HG03442 (cell line): ENCODE measurements at regions not wholly inside any gene's neighbourhood (a gene's known extent, or its start where the extent isn't known, plus 50 kb on each side); places are given as distances from the start of the nearest gene placed in this dataset.

Experiments used
- ATAC-seq: cut with Tn5 transposase; IDR thresholded peaks from one replicate; pipeline ENCODE4 v1.9.1; 2021; ENCODE audit warnings: mild to moderate bottlenecking, moderate library complexity; ENCODE audit not compliant: unreplicated experiment

GRCh38 chr9:118987167-118987566, 382.1 kb downstream of the BRINP1 start:
- ATAC-seq = no peak

- no peak for ATAC-seq
These were observed 378.3 kb downstream of the BRINP1 start for GRCh38 chr9:118990949-118991348.

- ATAC-seq = no peak
These were observed 377.6 kb downstream of the BRINP1 start for GRCh38 chr9:118991366-118992285.

- ATAC-seq = no peak
These were observed 376.1 kb downstream of the BRINP1 start for GRCh38 chr9:118992813-118993794.

GRCh38 chr9:118993965-118994364, 375.3 kb downstream of the BRINP1 start:
- ATAC-seq = no peak

GRCh38 chr9:119002491-119002890, 366.7 kb downstream of the BRINP1 start:
- no peak for ATAC-seq

- ATAC-seq = no peak
These were observed 366.0 kb downstream of the BRINP1 start for GRCh38 chr9:119003201-119003611.

GRCh38 chr9:119003882-119004617, 365.2 kb downstream of the BRINP1 start:
- ATAC-seq = no peak

GRCh38 chr9:119004618-119004990, 364.6 kb downstream of the BRINP1 start:
- no peak for ATAC-seq

GRCh38 chr9:119005162-119005561, 364.1 kb downstream of the BRINP1 start:
- no peak for ATAC-seq

- ATAC-seq = no peak
These were observed 360.0 kb downstream of the BRINP1 start for GRCh38 chr9:119009249-119009648.

- ATAC-seq = no peak
These were observed 349.0 kb downstream of the BRINP1 start for GRCh38 chr9:119020284-119020683.

- ATAC-seq = no peak
These were observed 348.4 kb downstream of the BRINP1 start for GRCh38 chr9:119020730-119021333.

GRCh38 chr9:119026120-119026519, 343.1 kb downstream of the BRINP1 start:
- ATAC-seq = no peak

GRCh38 chr9:119027901-119028699, 341.1 kb downstream of the BRINP1 start:
- no peak for ATAC-seq

GRCh38 chr9:119029886-119030285, 339.3 kb downstream of the BRINP1 start:
- ATAC-seq = no peak

- no peak for ATAC-seq
These were observed 335.6 kb downstream of the BRINP1 start for GRCh38 chr9:119033596-119033995.

- ATAC-seq = no peak
These were observed 332.3 kb downstream of the BRINP1 start for GRCh38 chr9:119036969-119037368.

- ATAC-seq = no peak
These were observed 325.2 kb downstream of the BRINP1 start for GRCh38 chr9:119043996-119044395.

GRCh38 chr9:119044806-119045205, 324.4 kb downstream of the BRINP1 start:
- no peak for ATAC-seq
